BE2C (cell line): ENCODE measurements at regions not wholly inside any gene's neighbourhood (a gene's known extent, or its start where the extent isn't known, plus 50 kb on each side); places are given as distances from the start of the nearest gene placed in this dataset.

Source experiments
- DNase-seq: peaks from one replicate; pipeline ENCODE4 v3.0.0-alpha.2; 2020
- H3K27me3 ChIP-seq: fragments of 250-450 bp; sonication (Bioruptor Pico); 2 replicates; pipeline ENCODE4 v1.5.1; 2020; ENCODE audit warnings: mild to moderate bottlenecking
- H3K36me3 ChIP-seq: fragments of 250-450 bp; sonication (Bioruptor Pico); 2 replicates; pipeline ENCODE4 v1.5.1; 2020; ENCODE audit warnings: mild to moderate bottlenecking
- H3K4me1 ChIP-seq: fragments of 250-450 bp; sonication (Bioruptor Pico); 2 replicates; pipeline ENCODE4 v1.5.1; 2020
- H3K4me3 ChIP-seq: 2 replicates; pipeline ENCODE4 v1.5.1; 2011; ENCODE audit warnings: low read depth, low read length
- H3K9me3 ChIP-seq: fragments of 250-450 bp; sonication (Bioruptor Pico); 2 replicates; pipeline ENCODE4 v1.5.1; 2020
- TF ChIP-seq, protein P1 (sequence below): IDR thresholded peaks from 2 replicates; pipeline ENCODE4 v1.5.1; 2012; ENCODE audit warnings: mild to moderate bottlenecking, low read depth, low read length

DNA sequence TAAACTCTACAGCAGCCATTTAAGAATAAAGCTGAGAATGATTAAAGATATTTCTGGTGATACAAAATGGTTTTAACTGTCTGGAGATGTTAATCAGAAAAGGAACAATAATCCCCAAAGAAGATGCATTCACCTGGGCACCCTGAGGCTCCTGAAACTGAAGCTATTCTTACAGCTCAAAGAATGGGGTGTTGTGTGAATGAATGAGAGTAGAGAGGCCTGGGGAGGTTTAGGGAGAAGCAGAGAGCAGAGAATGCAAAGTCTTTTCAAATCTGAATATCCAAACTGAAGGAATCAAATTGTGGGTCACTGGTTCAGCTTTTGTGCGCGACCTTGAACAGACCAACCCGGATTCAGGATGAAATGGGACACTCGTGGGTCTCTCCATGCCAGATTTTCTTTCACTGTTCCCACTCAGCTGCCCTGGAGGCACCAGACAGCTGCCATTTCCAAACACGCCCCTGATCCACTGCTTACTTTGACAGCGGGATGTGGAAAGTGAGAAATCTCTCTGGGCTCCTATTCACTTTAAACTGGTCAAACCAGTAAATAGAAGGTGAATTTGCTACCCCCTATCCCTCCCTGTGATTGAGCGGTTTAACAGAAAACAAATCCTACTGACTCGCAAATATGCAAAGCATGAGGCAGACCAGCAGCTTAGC, 485.5 kb upstream of the THBS1 start:
- Histone ChIP-seq H3K36me3 (no peaks in the 10 kb centered on the region), H3K27me3 (no peaks in the 10 kb centered on the region), H3K4me1 (no peaks in the 10 kb centered on the region), H3K9me3 (no peaks in the 10 kb centered on the region), H3K4me3 (no peak overlapping the region)
- DNase-seq: no peak
- TF ChIP-seq, protein P1, sequence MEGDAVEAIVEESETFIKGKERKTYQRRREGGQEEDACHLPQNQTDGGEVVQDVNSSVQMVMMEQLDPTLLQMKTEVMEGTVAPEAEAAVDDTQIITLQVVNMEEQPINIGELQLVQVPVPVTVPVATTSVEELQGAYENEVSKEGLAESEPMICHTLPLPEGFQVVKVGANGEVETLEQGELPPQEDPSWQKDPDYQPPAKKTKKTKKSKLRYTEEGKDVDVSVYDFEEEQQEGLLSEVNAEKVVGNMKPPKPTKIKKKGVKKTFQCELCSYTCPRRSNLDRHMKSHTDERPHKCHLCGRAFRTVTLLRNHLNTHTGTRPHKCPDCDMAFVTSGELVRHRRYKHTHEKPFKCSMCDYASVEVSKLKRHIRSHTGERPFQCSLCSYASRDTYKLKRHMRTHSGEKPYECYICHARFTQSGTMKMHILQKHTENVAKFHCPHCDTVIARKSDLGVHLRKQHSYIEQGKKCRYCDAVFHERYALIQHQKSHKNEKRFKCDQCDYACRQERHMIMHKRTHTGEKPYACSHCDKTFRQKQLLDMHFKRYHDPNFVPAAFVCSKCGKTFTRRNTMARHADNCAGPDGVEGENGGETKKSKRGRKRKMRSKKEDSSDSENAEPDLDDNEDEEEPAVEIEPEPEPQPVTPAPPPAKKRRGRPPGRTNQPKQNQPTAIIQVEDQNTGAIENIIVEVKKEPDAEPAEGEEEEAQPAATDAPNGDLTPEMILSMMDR: no peak

DNA sequence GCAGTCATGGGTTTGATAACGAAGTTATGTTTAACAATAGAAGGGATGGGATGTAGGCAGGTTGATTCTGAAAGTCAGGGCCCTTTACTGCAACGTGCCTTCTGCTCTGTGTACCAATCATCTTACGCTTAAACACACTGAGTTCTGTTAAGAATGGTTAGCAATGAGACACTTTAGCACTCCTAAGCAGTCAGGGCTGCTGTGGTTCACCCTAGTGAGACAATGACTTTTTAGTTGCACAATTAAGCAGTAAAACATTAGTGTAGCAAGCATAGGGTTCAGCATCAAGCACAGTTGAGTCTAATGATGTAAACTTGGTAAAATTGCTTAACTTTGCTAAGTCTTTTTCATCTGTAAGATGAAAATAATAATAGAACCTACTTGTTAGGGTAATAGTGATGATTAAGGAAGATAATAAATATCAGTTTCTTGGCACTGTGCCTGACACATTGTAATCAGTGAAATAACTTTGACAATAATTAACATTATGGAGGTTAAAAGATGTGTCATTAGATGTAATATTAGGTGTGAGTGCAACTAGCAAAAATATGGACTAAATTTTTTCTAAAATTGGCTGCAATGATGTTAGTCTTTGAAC, 484.2 kb upstream of the THBS1 start:
- H3K4me1 ChIP-seq: no peaks in the 10 kb centered on the region
- H3K9me3 ChIP-seq: no peaks in the 10 kb centered on the region
- H3K4me3 ChIP-seq: no peak overlapping the region
- H3K27me3 ChIP-seq: no peaks in the 10 kb centered on the region
- TF ChIP-seq, protein P1: no peak
- no peak for DNase-seq
- no peaks in the 10 kb centered on the region for H3K36me3 ChIP-seq

DNA sequence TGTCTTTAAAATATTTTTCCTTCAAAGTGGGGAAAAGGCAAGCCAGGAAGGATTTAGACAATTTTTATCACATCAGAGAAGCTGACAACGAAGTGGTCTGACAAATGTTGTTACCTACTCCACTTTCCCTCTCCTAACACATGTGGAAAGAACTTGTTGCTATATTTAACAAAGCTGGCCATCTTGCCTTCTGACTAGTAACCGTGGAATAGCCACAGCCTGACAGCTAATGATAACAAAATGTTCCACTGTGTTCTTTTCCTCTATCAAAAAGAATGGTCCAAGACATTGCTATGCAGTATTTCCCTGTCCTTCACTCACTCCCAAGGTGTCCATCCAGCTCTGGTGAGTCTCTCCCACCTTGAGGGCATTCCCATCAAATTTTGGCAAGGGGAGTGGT, 481.4 kb upstream of the THBS1 start:
- DNase-seq: no peak
- Histone ChIP-seq H3K4me3 (no peak overlapping the region), H3K36me3 (no peaks in the 10 kb centered on the region), H3K27me3 (no peaks in the 10 kb centered on the region), H3K4me1 (no peaks in the 10 kb centered on the region), H3K9me3 (no peaks in the 10 kb centered on the region)
- TF ChIP-seq, protein P1: no peak

DNA sequence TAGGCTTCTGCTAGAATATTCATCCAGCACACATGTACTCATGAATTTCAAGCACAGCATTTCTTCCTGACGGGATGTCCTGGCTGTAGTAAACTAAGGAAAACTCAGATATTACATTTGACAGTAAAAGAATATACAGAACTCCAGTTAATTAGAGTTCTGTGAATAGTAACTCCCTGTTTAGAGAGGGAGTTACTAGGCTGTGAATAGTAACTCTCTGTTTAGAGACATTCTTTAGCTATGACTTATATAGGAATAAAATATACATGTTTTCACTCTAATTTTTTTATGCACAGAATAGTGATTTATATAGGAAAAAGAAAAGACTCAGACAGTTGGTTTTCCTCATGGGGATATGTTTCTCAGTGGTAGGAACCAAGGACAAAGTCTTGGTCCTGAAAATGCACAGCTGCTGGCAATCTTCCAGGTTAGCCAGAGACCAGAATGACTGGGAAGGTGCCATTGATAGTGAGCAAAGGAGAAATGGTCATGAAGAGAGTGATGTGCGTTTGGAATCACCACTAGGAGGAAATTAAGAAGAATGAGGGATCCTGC, 480.7 kb upstream of the THBS1 start:
- H3K27me3 ChIP-seq: no peaks in the 10 kb centered on the region
- no peaks in the 10 kb centered on the region for H3K9me3 ChIP-seq
- TF ChIP-seq, protein P1: no peak
- H3K4me1 ChIP-seq: no peaks in the 10 kb centered on the region
- H3K36me3 ChIP-seq: no peaks in the 10 kb centered on the region
- no peak overlapping the region for H3K4me3 ChIP-seq
- no peak for DNase-seq

DNA sequence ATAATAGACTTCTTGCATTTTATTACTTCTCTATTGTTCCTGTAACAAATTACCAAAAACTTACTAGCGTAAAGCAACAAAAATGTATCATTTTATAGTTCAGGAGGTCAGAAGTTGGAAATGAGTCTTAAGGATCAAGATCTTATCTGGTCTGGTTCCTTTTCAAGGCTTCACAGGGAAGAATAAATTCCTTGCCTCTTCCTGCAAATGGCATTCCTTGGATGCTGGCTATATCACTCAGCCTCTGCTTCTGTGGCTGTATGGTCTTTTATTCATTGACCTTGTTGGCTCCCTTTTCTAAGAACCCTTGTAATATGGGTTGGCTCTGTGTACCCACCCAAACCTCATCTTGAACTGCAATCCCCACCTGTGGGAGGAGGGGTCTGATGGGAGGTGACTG, 478.4 kb upstream of the THBS1 start:
- H3K9me3 ChIP-seq: no peaks in the 10 kb centered on the region
- H3K27me3 ChIP-seq: no peaks in the 10 kb centered on the region; the same call in 1 of the 2 replicates
- H3K4me1 ChIP-seq: no peaks in the 10 kb centered on the region
- no peak overlapping the region for H3K4me3 ChIP-seq
- TF ChIP-seq, protein P1: no peak
- H3K36me3 ChIP-seq: no peaks in the 10 kb centered on the region
- DNase-seq: no peak

DNA sequence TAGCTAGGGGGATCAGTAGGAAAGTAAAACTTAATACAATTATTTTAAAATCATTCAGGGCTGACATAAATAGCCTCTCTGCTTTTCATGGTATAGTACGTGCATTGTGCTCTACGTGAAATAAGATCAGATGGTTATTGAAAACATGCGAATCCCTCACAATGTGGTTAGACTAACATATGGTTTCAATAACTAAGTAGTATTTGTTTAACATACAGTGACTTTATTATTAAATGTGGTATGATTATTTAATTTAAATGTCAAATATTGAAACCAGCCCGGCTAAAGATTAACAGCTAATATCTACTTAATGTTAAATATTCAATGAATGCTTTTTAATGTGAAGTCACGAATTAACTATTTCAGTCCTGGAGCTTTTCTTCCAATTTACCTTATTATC, 473.9 kb upstream of the THBS1 start:
- DNase-seq: no peak
- no peaks in the 10 kb centered on the region for H3K36me3 ChIP-seq
- H3K9me3 ChIP-seq: no peaks in the 10 kb centered on the region
- TF ChIP-seq, protein P1: no peak
- no peaks in the 10 kb centered on the region; the same call in 1 of the 2 replicates for H3K27me3 ChIP-seq
- H3K4me1 ChIP-seq: no peaks in the 10 kb centered on the region
- H3K4me3 ChIP-seq: no peak overlapping the region
